ENCODE measurements at regions not wholly inside any gene's neighbourhood (a gene's known extent, or its start where the extent isn't known, plus 50 kb on each side); places are given as distances from the start of the nearest gene placed in this dataset.

- no peaks in the 10 kb centered on the region for H3K36me3 Mint-ChIP-seq (ENCODE audit: low read depth)
- no peak for DNase-seq
- CTCF ChIA-PET, result interaction anchor here (0.6 kb wide), 1 partner anchor 1434 kb away, joined by 3 read pairs; no protein-coding TSS in a partner anchor
- intact Hi-C loops (cut with micrococcal nuclease), result no loop called here
- H3K27me3 Mint-ChIP-seq (ENCODE audit: low read depth), result peaks cover 6% of the 10 kb centered on the region
- H3K9me3 Mint-ChIP-seq, result no peaks in the 10 kb centered on the region
- no peak overlapping the region for H3K4me3 Mint-ChIP-seq
- H3K27ac Mint-ChIP-seq, result no peak overlapping the region
- no peaks in the 10 kb centered on the region for H3K4me1 Mint-ChIP-seq (ENCODE audit: low read depth)
Observed at GRCh38 chr6:6780231-6780630, 191.7 kb downstream of the LY86 start.

- Mint-ChIP-seq H3K4me3 (no peak overlapping the region), H3K36me3 (ENCODE audit: low read depth) (no peaks in the 10 kb centered on the region), H3K27me3 (ENCODE audit: low read depth) (peaks cover 6% of the 10 kb centered on the region), H3K9me3 (no peaks in the 10 kb centered on the region), H3K27ac (no peak overlapping the region), H3K4me1 (ENCODE audit: low read depth) (no peaks in the 10 kb centered on the region)
- CTCF ChIA-PET, result no interaction called here
- intact Hi-C loops (cut with micrococcal nuclease), result no loop called here
- no peak for DNase-seq
Observed at GRCh38 chr6:6781172-6781872, 192.8 kb downstream of the LY86 start.

GRCh38 chr6:6781873-6782227 is 193.3 kb downstream of the LY86 start:
- H3K4me3 Mint-ChIP-seq, result no peak overlapping the region
- no peaks in the 10 kb centered on the region for H3K9me3 Mint-ChIP-seq
- peaks cover 6% of the 10 kb centered on the region for H3K27me3 Mint-ChIP-seq (ENCODE audit: low read depth)
- no peak overlapping the region for H3K27ac Mint-ChIP-seq
- intact Hi-C loops (cut with micrococcal nuclease), result no loop called here
- CTCF ChIA-PET, result no interaction called here
- no peaks in the 10 kb centered on the region for H3K36me3 Mint-ChIP-seq (ENCODE audit: low read depth)
- DNase-seq, result no peak
- no peaks in the 10 kb centered on the region for H3K4me1 Mint-ChIP-seq (ENCODE audit: low read depth)

- no peaks in the 10 kb centered on the region for H3K36me3 Mint-ChIP-seq (ENCODE audit: low read depth)
- H3K4me3 Mint-ChIP-seq, result no peak overlapping the region
- peaks cover 6% of the 10 kb centered on the region for H3K27me3 Mint-ChIP-seq (ENCODE audit: low read depth)
- H3K27ac Mint-ChIP-seq, result no peak overlapping the region
- H3K9me3 Mint-ChIP-seq, result no peaks in the 10 kb centered on the region
- DNase-seq, result no peak
- intact Hi-C loops (cut with micrococcal nuclease), result no loop called here
- no peaks in the 10 kb centered on the region for H3K4me1 Mint-ChIP-seq (ENCODE audit: low read depth)
- CTCF ChIA-PET, result interaction anchor here (1.0 kb wide), 1 partner anchor 25 kb away, joined by 3 read pairs; no protein-coding TSS in a partner anchor
Observed at GRCh38 chr6:6783721-6784120, 195.2 kb downstream of the LY86 start.

- DNase-seq, result no peak
- H3K27ac Mint-ChIP-seq, result no peak overlapping the region
- H3K36me3 Mint-ChIP-seq (ENCODE audit: low read depth), result no peaks in the 10 kb centered on the region
- no peaks in the 10 kb centered on the region for H3K4me1 Mint-ChIP-seq (ENCODE audit: low read depth)
- H3K9me3 Mint-ChIP-seq, result no peaks in the 10 kb centered on the region
- peaks cover 5% of the 10 kb centered on the region for H3K27me3 Mint-ChIP-seq (ENCODE audit: low read depth)
- CTCF ChIA-PET, result no interaction called here
- H3K4me3 Mint-ChIP-seq, result no peak overlapping the region
- intact Hi-C loops (cut with micrococcal nuclease), result no loop called here
Observed at GRCh38 chr6:6784514-6785162, 196.1 kb downstream of the LY86 start.

GRCh38 chr6:6785163-6785521 is 196.6 kb downstream of the LY86 start:
- intact Hi-C loops (cut with micrococcal nuclease), result no loop called here
- H3K4me1 Mint-ChIP-seq (ENCODE audit: low read depth), result no peaks in the 10 kb centered on the region
- H3K4me3 Mint-ChIP-seq, result no peak overlapping the region
- no peaks in the 10 kb centered on the region for H3K9me3 Mint-ChIP-seq
- DNase-seq, result no peak
- H3K36me3 Mint-ChIP-seq (ENCODE audit: low read depth), result no peaks in the 10 kb centered on the region
- H3K27me3 Mint-ChIP-seq (ENCODE audit: low read depth), result no peaks in the 10 kb centered on the region
- CTCF ChIA-PET, result no interaction called here
- no peak overlapping the region for H3K27ac Mint-ChIP-seq

GRCh38 chr6:6788394-6789032 is 200.0 kb downstream of the LY86 start:
- Mint-ChIP-seq H3K4me3 (no peak overlapping the region), H3K4me1 (ENCODE audit: low read depth) (peaks cover under 1% of the 10 kb centered on the region), H3K27ac (no peak overlapping the region), H3K27me3 (ENCODE audit: low read depth) (no peaks in the 10 kb centered on the region), H3K9me3 (no peaks in the 10 kb centered on the region), H3K36me3 (ENCODE audit: low read depth) (no peaks in the 10 kb centered on the region)
- intact Hi-C loops (cut with micrococcal nuclease), result loop anchor here (1.0 kb wide), 1 partner anchor 455 kb away; no protein-coding TSS in a partner anchor
- peak; percentile 61 for DNase-seq
- CTCF ChIA-PET, result interaction anchor here (0.5 to 1.0 kb wide), 4 partner anchors 114 to 494 kb away, joined by 3 to 5 read pairs (median 4); no protein-coding TSS in a partner anchor

GRCh38 chr6:6790393-6790792 is 201.9 kb downstream of the LY86 start:
- H3K9me3 Mint-ChIP-seq, result no peaks in the 10 kb centered on the region

GRCh38 chr6:6790891-6791290 is 202.4 kb downstream of the LY86 start:
- no peak overlapping the region for H3K27ac Mint-ChIP-seq
- H3K4me1 Mint-ChIP-seq (ENCODE audit: low read depth), result peaks cover 6% of the 10 kb centered on the region
- no peaks in the 10 kb centered on the region for H3K36me3 Mint-ChIP-seq (ENCODE audit: low read depth)
- intact Hi-C loops (cut with micrococcal nuclease), result no loop called here
- H3K4me3 Mint-ChIP-seq, result no peak overlapping the region
- H3K27me3 Mint-ChIP-seq (ENCODE audit: low read depth), result no peaks in the 10 kb centered on the region
- no peak for DNase-seq
- CTCF ChIA-PET, result no interaction called here
- no peaks in the 10 kb centered on the region for H3K9me3 Mint-ChIP-seq

More at GRCh38 chr6:6790393-6790792, 201.9 kb downstream of the LY86 start:
- no peak for DNase-seq
- peaks cover 6% of the 10 kb centered on the region for H3K4me1 Mint-ChIP-seq (ENCODE audit: low read depth)
- H3K36me3 Mint-ChIP-seq (ENCODE audit: low read depth), result no peaks in the 10 kb centered on the region
- intact Hi-C loops (cut with micrococcal nuclease), result no loop called here
- no peaks in the 10 kb centered on the region for H3K27me3 Mint-ChIP-seq (ENCODE audit: low read depth)
- H3K4me3 Mint-ChIP-seq, result no peak overlapping the region
- CTCF ChIA-PET, result interaction anchor here (1.1 kb wide), 1 partner anchor 17 kb away, joined by 3 read pairs; no protein-coding TSS in a partner anchor
- H3K27ac Mint-ChIP-seq, result no peak overlapping the region

- H3K4me3 Mint-ChIP-seq, result no peak overlapping the region
Observed at GRCh38 chr6:6793388-6794250, 205.1 kb downstream of the LY86 start.

GRCh38 chr6:6795393-6795792 is 206.9 kb downstream of the LY86 start:
- DNase-seq, result no peak
- H3K36me3 Mint-ChIP-seq (ENCODE audit: low read depth), result no peaks in the 10 kb centered on the region
- no peaks in the 10 kb centered on the region for H3K27me3 Mint-ChIP-seq (ENCODE audit: low read depth)
- no peak overlapping the region for H3K4me3 Mint-ChIP-seq
- peaks cover 24% of the 10 kb centered on the region for H3K4me1 Mint-ChIP-seq (ENCODE audit: low read depth)
- CTCF ChIA-PET, result no interaction called here
- no peak overlapping the region for H3K27ac Mint-ChIP-seq
- H3K9me3 Mint-ChIP-seq, result no peaks in the 10 kb centered on the region
- intact Hi-C loops (cut with micrococcal nuclease), result no loop called here

More at GRCh38 chr6:6793388-6794250, 205.1 kb downstream of the LY86 start:
- Mint-ChIP-seq H3K27ac (no peak overlapping the region), H3K4me1 (ENCODE audit: low read depth) (peaks cover 12% of the 10 kb centered on the region), H3K36me3 (ENCODE audit: low read depth) (no peaks in the 10 kb centered on the region), H3K9me3 (no peaks in the 10 kb centered on the region), H3K27me3 (ENCODE audit: low read depth) (no peaks in the 10 kb centered on the region)
- CTCF ChIA-PET, result interaction anchor here (0.6 to 0.9 kb wide), 2 partner anchors 124 to 297 kb away, joined by 3 read pairs; no protein-coding TSS in a partner anchor
- intact Hi-C loops (cut with micrococcal nuclease), result no loop called here
- no peak for DNase-seq

- CTCF ChIA-PET, result no interaction called here
- peaks cover 29% of the 10 kb centered on the region for H3K4me1 Mint-ChIP-seq (ENCODE audit: low read depth)
Observed at GRCh38 chr6:6796818-6797217, 208.3 kb downstream of the LY86 start.

More at GRCh38 chr6:6796818-6797217, 208.3 kb downstream of the LY86 start:
- no peak for DNase-seq
- H3K36me3 Mint-ChIP-seq (ENCODE audit: low read depth), result no peaks in the 10 kb centered on the region
- no peak overlapping the region for H3K4me3 Mint-ChIP-seq
- intact Hi-C loops (cut with micrococcal nuclease), result no loop called here
- H3K27me3 Mint-ChIP-seq (ENCODE audit: low read depth), result no peaks in the 10 kb centered on the region
- no peaks in the 10 kb centered on the region for H3K9me3 Mint-ChIP-seq
- H3K27ac Mint-ChIP-seq, result no peak overlapping the region
